ENCODE measurements at regions not wholly inside any gene's neighbourhood (a gene's known extent, or its start where the extent isn't known, plus 50 kb on each side); places are given as distances from the start of the nearest gene placed in this dataset.
"Not testable (repeated sequence)": the region's sequence is repeated elsewhere in the genome, so short reads cannot be mapped to it uniquely, and the experiment has no call there.

DNA sequence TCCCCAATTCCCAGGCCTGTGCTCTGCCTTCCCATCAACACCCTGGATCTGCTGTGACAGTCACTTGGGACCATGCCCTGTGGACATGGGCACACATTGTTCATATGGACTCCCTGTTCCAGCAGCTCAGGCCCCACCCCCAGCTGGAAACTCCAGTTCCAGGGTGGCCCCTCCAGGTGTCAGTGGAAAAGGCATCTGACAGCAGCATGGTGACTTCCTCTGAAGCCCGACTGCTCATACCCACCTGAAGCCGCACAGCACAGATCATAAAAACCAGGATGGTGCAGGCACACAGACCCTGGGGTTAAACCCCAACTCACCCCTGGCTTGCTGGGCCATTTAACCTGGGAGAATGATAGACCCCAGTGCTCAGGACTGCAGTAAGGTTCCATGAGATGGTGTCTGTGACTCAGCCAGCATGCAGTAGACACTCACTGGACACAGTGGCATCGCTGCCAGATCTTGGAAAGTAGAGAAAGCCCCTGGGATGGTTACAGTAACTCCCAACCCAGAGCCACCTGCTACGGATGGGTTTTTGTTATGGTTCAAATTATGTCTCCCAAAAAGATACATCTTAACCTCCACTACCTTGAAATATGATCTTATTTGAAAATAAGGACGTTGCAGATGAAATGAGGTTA is 72.6 kb upstream of the NANOS1 start:
- Histone ChIP-seq H3K4me3 (ENCODE audit: low read length in 2 of 2) (no peak overlapping the region), H3K9ac (ENCODE audit: low read depth in 1 of 2, low read length in 2 of 2) (no peak overlapping the region), H3K4me1 (ENCODE audit: control insufficient read depth in 2 of 2, insufficient read depth in 2 of 2, low read length in 2 of 2) (no peaks in the 10 kb centered on the region), H3K36me3 (ENCODE audit: control insufficient read depth in 2 of 2, insufficient read depth in 2 of 2, low read length in 2 of 2) (no peaks in the 10 kb centered on the region), H3K27ac (ENCODE audit: low read depth in 2 of 2, low read length in 2 of 2) (no peak overlapping the region), H3K27me3 (ENCODE audit: control insufficient read depth in 2 of 2, insufficient read depth in 2 of 2, low read length in 2 of 2) (no peaks in the 10 kb centered on the region), H3K9me3 (ENCODE audit: control insufficient read depth in 2 of 2, low read length in 2 of 2) (no peaks in the 10 kb centered on the region)

GRCh38 chr10:118957443-118957825 is 72.1 kb upstream of the NANOS1 start:
- Histone ChIP-seq H3K4me3 (ENCODE audit: low read length in 2 of 2) (no peak overlapping the region), H3K36me3 (ENCODE audit: control insufficient read depth in 2 of 2, insufficient read depth in 2 of 2, low read length in 2 of 2) (no peaks in the 10 kb centered on the region), H3K4me1 (ENCODE audit: control insufficient read depth in 2 of 2, insufficient read depth in 2 of 2, low read length in 2 of 2) (no peaks in the 10 kb centered on the region), H3K9ac (ENCODE audit: low read depth in 1 of 2, low read length in 2 of 2) (no peak overlapping the region), H3K27me3 (ENCODE audit: control insufficient read depth in 2 of 2, insufficient read depth in 2 of 2, low read length in 2 of 2) (no peaks in the 10 kb centered on the region), H3K9me3 (ENCODE audit: control insufficient read depth in 2 of 2, low read length in 2 of 2) (no peaks in the 10 kb centered on the region), H3K27ac (ENCODE audit: low read depth in 2 of 2, low read length in 2 of 2) (no peak overlapping the region)

DNA sequence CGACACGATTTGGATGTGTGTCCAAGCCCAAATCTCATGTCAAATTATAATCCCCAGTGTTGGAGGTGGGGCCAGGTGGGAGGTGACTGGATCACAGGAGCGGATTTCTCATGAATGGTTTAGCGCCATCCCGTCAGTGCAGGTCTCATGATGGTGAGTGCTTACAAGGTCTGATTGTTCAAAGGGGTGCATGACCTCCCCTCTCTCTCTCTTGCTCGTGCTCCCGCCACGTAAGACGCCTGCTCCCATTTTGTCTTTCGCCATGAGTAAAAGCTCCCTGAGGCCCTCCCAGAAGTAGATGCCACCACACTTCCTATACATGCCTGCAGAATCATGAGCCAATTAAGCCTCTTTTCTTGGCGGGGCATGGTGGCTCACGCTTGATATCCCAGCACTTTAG is 71.5 kb upstream of the NANOS1 start:
- H3K9ac ChIP-seq (ENCODE audit: low read depth in 1 of 2, low read length in 2 of 2), result no peak overlapping the region
- no peaks in the 10 kb centered on the region for H3K27me3 ChIP-seq (ENCODE audit: control insufficient read depth in 2 of 2, insufficient read depth in 2 of 2, low read length in 2 of 2)
- H3K4me3 ChIP-seq (ENCODE audit: low read length in 2 of 2), result no peak overlapping the region
- H3K9me3 ChIP-seq (ENCODE audit: control insufficient read depth in 2 of 2, low read length in 2 of 2), result no peaks in the 10 kb centered on the region
- H3K36me3 ChIP-seq (ENCODE audit: control insufficient read depth in 2 of 2, insufficient read depth in 2 of 2, low read length in 2 of 2), result no peaks in the 10 kb centered on the region
- H3K27ac ChIP-seq (ENCODE audit: low read depth in 2 of 2, low read length in 2 of 2), result no peak overlapping the region
- H3K4me1 ChIP-seq (ENCODE audit: control insufficient read depth in 2 of 2, insufficient read depth in 2 of 2, low read length in 2 of 2), result no peaks in the 10 kb centered on the region

DNA sequence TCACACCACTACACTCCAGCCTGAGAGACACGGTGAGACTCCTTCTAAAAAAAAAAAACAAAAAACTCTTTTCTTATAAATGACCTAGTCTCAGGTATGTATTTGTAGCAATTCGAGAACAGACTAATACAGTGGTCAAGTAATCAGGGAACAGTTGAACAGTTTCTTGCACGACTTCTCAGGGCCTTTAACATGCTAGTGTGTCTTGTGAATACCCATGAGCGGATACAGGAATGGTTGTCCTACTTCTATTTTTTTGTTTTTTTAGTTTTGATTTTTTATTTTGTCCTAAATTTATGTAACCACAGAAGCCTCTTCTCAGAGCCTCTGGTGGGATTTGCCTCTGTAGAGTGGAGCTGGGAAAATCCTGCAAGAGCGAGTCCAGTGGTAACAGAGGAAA is 71.0 kb upstream of the NANOS1 start:
- no peaks in the 10 kb centered on the region for H3K9me3 ChIP-seq (ENCODE audit: control insufficient read depth in 2 of 2, low read length in 2 of 2)
- no peak overlapping the region for H3K9ac ChIP-seq (ENCODE audit: low read depth in 1 of 2, low read length in 2 of 2)
- H3K4me3 ChIP-seq (ENCODE audit: low read length in 2 of 2), result no peak overlapping the region
- no peak overlapping the region for H3K27ac ChIP-seq (ENCODE audit: low read depth in 2 of 2, low read length in 2 of 2)
- no peaks in the 10 kb centered on the region for H3K4me1 ChIP-seq (ENCODE audit: control insufficient read depth in 2 of 2, insufficient read depth in 2 of 2, low read length in 2 of 2)
- no peaks in the 10 kb centered on the region for H3K27me3 ChIP-seq (ENCODE audit: control insufficient read depth in 2 of 2, insufficient read depth in 2 of 2, low read length in 2 of 2)
- no peaks in the 10 kb centered on the region for H3K36me3 ChIP-seq (ENCODE audit: control insufficient read depth in 2 of 2, insufficient read depth in 2 of 2, low read length in 2 of 2)

GRCh38 chr10:118958984-118959925 is 70.3 kb upstream of the NANOS1 start:
- H3K27ac ChIP-seq (ENCODE audit: low read depth in 2 of 2, low read length in 2 of 2), result no peak overlapping the region
- no peaks in the 10 kb centered on the region for H3K27me3 ChIP-seq (ENCODE audit: control insufficient read depth in 2 of 2, insufficient read depth in 2 of 2, low read length in 2 of 2)
- H3K4me1 ChIP-seq (ENCODE audit: control insufficient read depth in 2 of 2, insufficient read depth in 2 of 2, low read length in 2 of 2), result no peaks in the 10 kb centered on the region
- H3K9me3 ChIP-seq (ENCODE audit: control insufficient read depth in 2 of 2, low read length in 2 of 2), result no peaks in the 10 kb centered on the region
- H3K36me3 ChIP-seq (ENCODE audit: control insufficient read depth in 2 of 2, insufficient read depth in 2 of 2, low read length in 2 of 2), result no peaks in the 10 kb centered on the region
- no peak overlapping the region for H3K4me3 ChIP-seq (ENCODE audit: low read length in 2 of 2)
- no peak overlapping the region for H3K9ac ChIP-seq (ENCODE audit: low read depth in 1 of 2, low read length in 2 of 2)

- H3K4me3 ChIP-seq (ENCODE audit: low read length in 2 of 2), result no peak overlapping the region
- H3K9ac ChIP-seq (ENCODE audit: low read depth in 1 of 2, low read length in 2 of 2), result no peak overlapping the region
- no peaks in the 10 kb centered on the region for H3K4me1 ChIP-seq (ENCODE audit: control insufficient read depth in 2 of 2, insufficient read depth in 2 of 2, low read length in 2 of 2)
- no peak overlapping the region for H3K27ac ChIP-seq (ENCODE audit: low read depth in 2 of 2, low read length in 2 of 2)
- no peaks in the 10 kb centered on the region for H3K36me3 ChIP-seq (ENCODE audit: control insufficient read depth in 2 of 2, insufficient read depth in 2 of 2, low read length in 2 of 2)
- no peaks in the 10 kb centered on the region for H3K27me3 ChIP-seq (ENCODE audit: control insufficient read depth in 2 of 2, insufficient read depth in 2 of 2, low read length in 2 of 2)
- H3K9me3 ChIP-seq (ENCODE audit: control insufficient read depth in 2 of 2, low read length in 2 of 2), result no peaks in the 10 kb centered on the region
Observed at GRCh38 chr10:118960157-118961090, 69.1 kb upstream of the NANOS1 start.

GRCh38 chr10:118961436-118961835 is 68.1 kb upstream of the NANOS1 start:
- H3K27ac ChIP-seq (ENCODE audit: low read depth in 2 of 2, low read length in 2 of 2), result no peak overlapping the region
- no peaks in the 10 kb centered on the region for H3K9me3 ChIP-seq (ENCODE audit: control insufficient read depth in 2 of 2, low read length in 2 of 2)
- no peak overlapping the region for H3K9ac ChIP-seq (ENCODE audit: low read depth in 1 of 2, low read length in 2 of 2)
- no peaks in the 10 kb centered on the region for H3K4me1 ChIP-seq (ENCODE audit: control insufficient read depth in 2 of 2, insufficient read depth in 2 of 2, low read length in 2 of 2)
- no peaks in the 10 kb centered on the region for H3K27me3 ChIP-seq (ENCODE audit: control insufficient read depth in 2 of 2, insufficient read depth in 2 of 2, low read length in 2 of 2)
- H3K4me3 ChIP-seq (ENCODE audit: low read length in 2 of 2), result no peak overlapping the region
- no peaks in the 10 kb centered on the region for H3K36me3 ChIP-seq (ENCODE audit: control insufficient read depth in 2 of 2, insufficient read depth in 2 of 2, low read length in 2 of 2)

DNA sequence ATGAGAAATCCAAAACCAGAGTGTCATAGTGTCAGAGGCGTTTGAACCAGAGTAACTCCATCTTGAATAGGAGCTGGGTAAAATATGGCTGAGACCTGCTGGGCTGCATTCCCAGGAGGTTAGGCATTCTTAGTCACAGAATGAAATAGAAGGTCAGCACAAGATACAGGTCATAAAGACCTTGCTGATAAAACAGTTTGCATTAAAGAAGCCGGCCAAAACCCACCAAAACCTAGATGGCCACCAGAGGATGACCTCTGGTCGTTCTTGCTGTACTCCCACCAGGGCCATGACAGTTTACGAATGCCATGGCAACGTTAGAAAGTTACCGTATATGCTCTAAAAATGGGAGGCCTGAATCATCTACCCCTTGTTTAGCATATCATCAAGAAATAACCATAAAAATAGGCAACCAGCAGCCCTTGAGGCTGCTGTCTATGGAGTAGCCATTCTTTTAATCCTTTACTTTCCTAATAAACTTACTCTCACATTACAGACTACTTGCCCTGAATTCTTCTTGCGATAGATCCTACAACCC is 67.1 kb upstream of the NANOS1 start:
- H3K36me3 ChIP-seq (ENCODE audit: control insufficient read depth in 2 of 2, insufficient read depth in 2 of 2, low read length in 2 of 2); H3K27ac ChIP-seq (ENCODE audit: low read depth in 2 of 2, low read length in 2 of 2); H3K9me3 ChIP-seq (ENCODE audit: control insufficient read depth in 2 of 2, low read length in 2 of 2); H3K4me1 ChIP-seq (ENCODE audit: control insufficient read depth in 2 of 2, insufficient read depth in 2 of 2, low read length in 2 of 2); H3K27me3 ChIP-seq (ENCODE audit: control insufficient read depth in 2 of 2, insufficient read depth in 2 of 2, low read length in 2 of 2); H3K9ac ChIP-seq (ENCODE audit: low read depth in 1 of 2, low read length in 2 of 2); H3K4me3 ChIP-seq (ENCODE audit: low read length in 2 of 2): not testable (repeated sequence)

DNA sequence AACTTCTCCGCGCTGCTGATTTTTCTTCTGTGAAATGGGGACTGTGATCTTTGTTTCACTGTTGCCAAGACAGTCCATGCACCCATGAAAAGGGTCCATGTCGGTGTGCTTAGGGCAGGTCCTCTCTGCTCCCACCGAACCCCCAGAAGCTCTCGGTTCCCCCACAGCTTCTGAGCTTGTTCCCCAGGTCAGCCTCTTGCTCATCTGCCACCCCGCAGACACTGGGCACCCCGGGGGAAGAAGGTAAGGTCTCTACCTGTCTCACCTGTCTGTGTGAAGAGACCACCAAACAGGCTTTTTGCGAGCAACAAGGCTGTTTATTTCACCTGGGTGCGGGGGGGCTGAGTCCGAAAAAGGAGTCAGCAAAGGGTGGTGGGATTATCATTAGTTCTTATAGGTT is 66.2 kb upstream of the NANOS1 start:
- H3K9me3 ChIP-seq (ENCODE audit: control insufficient read depth in 2 of 2, low read length in 2 of 2), result no peaks in the 10 kb centered on the region

More for the DNA sequence above, 66.2 kb upstream of the NANOS1 start:
- no peak overlapping the region for H3K9ac ChIP-seq (ENCODE audit: low read depth in 1 of 2, low read length in 2 of 2)
- H3K4me3 ChIP-seq (ENCODE audit: low read length in 2 of 2), result no peak overlapping the region
- no peak overlapping the region for H3K27ac ChIP-seq (ENCODE audit: low read depth in 2 of 2, low read length in 2 of 2)
- no peaks in the 10 kb centered on the region for H3K27me3 ChIP-seq (ENCODE audit: control insufficient read depth in 2 of 2, insufficient read depth in 2 of 2, low read length in 2 of 2)
- no peaks in the 10 kb centered on the region for H3K4me1 ChIP-seq (ENCODE audit: control insufficient read depth in 2 of 2, insufficient read depth in 2 of 2, low read length in 2 of 2)
- no peaks in the 10 kb centered on the region for H3K36me3 ChIP-seq (ENCODE audit: control insufficient read depth in 2 of 2, insufficient read depth in 2 of 2, low read length in 2 of 2)

Measured in mucosa of rectum (tissue), 2 donors.